GM18499 (cell line): ENCODE measurements at regions not wholly inside any gene's neighbourhood (a gene's known extent, or its start where the extent isn't known, plus 50 kb on each side); places are given as distances from the start of the nearest gene placed in this dataset.
"Not testable (repeated sequence)": the region's sequence is repeated elsewhere in the genome, so short reads cannot be mapped to it uniquely, and the experiment has no call there.

Experiments used
- ATAC-seq: cut with Tn5 transposase; IDR thresholded peaks from one replicate; pipeline ENCODE4 v1.9.1; 2021; ENCODE audit warnings: moderate number of reproducible peaks; ENCODE audit not compliant: insufficient read depth, unreplicated experiment

DNA sequence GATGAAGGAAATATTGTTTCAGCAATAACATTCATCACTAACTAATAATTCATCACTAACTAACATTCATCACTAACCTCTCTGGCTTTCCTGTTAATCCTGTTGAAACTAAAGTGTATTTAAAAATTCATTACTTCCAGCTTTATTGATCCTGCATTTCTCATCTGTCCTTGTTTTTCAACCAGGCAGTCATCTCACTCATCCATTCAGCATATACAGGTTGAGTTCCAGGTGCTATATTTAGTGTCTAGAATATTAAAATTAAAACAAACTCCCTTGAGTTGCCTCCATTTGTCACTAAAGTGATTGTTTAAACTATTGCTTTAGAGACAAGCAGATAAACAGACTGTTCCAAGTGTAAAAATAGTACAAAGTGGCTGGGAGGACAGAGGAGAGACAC, 58.1 kb downstream of the ATXN7L3B start:
- no peak for ATAC-seq

GRCh38 chr12:74598819-74599218, 61.2 kb downstream of the ATXN7L3B start:
- no peak for ATAC-seq

GRCh38 chr12:74599932-74600331, 62.3 kb downstream of the ATXN7L3B start:
- ATAC-seq, result no peak

DNA sequence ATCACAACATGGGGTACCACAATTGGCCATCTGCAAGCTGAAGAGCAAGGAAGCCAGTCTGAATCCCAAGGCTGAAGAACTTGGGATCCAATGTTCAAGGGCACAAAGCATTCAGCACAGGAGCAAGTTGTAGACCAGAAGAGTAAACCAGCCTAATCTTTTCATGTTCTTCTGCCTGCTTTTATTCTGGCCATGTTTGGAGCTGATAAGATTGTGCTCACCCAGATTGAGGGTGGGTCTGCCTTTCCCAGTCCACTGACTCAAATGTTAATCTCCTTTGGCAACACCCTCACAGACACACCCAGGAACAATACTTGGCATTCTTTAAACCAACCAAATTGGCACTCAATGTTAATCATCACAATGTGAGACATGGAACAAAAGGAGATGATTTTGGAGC, 63.2 kb downstream of the ATXN7L3B start:
- not testable (repeated sequence) for ATAC-seq

GRCh38 chr12:74602881-74603672, 65.4 kb downstream of the ATXN7L3B start:
- ATAC-seq, result no peak

GRCh38 chr12:74608231-74608775, 70.7 kb downstream of the ATXN7L3B start:
- ATAC-seq, result no peak

DNA sequence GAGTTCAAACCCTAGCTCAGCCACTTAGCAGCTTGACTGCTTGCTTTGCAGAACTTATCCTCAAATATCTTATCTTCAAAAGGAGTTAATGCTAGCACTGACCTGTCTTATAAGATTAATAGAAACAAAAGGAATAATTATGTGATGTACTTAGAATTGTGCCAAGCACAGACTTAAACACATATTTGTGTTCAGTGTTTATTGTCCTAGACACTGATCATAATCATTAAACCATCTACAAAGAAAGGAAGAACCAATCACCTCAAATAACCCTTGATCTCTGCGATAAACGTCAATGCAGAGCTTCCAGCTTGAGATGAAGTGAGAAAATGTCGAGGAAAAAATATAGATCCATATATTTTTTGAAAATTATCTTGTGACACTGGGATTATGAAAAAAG, 73.1 kb downstream of the ATXN7L3B start:
- ATAC-seq, result no peak

DNA sequence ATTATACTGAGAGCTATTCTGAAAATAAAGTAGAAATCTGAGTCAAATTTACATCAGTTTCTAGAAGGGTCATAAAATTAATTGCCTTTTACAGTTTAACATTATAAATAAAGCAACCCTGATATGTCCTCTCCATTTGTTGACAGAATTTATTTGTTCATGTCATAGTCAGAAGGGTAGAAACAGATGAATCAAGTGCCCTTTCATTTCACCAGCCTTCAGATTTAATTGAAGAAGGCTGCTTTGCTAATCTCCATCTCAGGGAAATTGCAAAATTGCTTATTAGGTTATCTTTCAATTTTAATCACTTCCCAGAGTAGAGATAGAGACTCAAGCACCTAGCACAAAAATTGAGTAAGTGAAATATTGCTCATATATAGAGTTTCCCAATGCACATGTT, 76.8 kb downstream of the ATXN7L3B start:
- ATAC-seq, result no peak

- no peak for ATAC-seq
These were observed 81.4 kb downstream of the ATXN7L3B start for GRCh38 chr12:74619084-74619483.

- no peak for ATAC-seq
These were observed 82.2 kb downstream of the ATXN7L3B start for GRCh38 chr12:74619884-74620283.

- no peak for ATAC-seq
These were observed 83.3 kb downstream of the ATXN7L3B start for GRCh38 chr12:74620921-74621320.

- no peak for ATAC-seq
These were observed 86.6 kb downstream of the ATXN7L3B start for GRCh38 chr12:74624201-74624600.

DNA sequence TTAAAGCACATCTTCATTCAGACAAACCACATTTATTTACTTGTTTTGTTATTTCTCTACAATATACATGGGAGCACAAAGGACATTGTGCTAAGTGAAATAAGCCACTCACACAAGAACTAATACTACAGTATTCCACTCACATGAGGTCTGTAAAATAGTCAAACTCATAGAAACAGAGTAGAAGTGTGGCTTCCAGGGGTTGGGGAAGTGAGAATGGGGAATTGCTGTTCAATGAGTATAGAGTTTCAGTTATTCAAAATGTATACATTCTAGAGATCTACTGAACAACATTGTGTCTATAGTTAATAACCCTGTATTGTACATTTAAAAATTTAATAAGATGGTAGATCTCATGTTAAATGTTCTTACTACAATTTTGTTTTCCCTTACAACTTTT, 88.8 kb downstream of the ATXN7L3B start:
- peak; percentile 86 for ATAC-seq

- no peak for ATAC-seq
These were observed 103.6 kb downstream of the ATXN7L3B start for GRCh38 chr12:74641262-74641661.

DNA sequence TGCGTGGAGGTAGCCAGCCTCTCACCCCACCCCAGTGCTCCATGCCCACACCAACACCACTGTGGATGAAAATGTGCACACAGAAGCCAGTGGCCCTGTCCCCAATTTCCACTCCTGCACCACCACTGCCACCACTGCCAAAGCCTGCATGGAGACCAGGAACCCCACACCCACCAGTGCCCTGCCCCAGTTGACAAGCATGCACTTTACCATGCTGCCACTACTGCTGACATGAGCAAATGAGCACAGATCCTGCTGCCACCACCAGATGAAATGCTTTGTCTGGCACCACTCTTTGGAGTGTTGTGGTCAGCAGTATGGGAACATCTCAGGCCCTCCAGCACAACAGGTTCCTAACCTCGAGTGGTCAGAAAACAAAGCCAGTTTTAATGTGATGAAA, 104.1 kb downstream of the ATXN7L3B start:
- ATAC-seq, result no peak

DNA sequence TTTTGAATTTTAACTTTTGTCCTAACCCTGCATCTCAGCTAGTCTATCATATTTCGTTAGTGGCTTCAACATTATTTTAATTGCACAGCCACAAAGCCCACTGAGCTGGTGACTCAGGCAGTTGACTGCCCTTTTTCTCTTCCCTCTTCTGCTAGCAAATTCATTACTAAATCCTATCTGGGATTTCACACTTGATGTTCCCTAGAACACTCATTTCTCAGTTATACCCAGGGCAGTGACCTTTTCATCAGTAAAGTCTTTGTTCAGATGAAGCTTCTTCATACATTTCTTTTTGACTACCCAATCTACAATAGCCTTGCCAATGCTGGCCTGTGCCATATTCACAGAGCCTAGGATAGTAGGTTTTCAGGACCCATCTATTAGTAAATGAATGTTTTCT, 107.0 kb downstream of the ATXN7L3B start:
- ATAC-seq, result no peak

DNA sequence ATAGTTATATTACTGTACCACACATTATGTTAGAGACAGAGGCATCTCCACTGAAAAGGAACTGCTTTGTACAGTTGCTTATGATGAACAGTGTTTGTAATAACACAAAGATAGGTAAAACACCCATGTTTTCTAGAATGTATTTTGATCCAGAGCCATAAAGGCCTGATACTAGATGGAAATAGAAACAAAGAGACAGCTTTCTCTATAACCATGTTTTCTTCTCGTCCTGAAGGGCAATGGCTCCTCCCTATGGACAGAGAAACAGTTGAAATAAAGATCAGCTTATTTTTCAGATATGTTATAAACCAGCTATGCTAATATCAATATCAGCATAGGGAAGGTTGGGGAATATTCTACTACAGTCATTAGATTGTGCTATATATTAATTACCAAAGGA, 109.2 kb downstream of the ATXN7L3B start:
- ATAC-seq, result no peak

DNA sequence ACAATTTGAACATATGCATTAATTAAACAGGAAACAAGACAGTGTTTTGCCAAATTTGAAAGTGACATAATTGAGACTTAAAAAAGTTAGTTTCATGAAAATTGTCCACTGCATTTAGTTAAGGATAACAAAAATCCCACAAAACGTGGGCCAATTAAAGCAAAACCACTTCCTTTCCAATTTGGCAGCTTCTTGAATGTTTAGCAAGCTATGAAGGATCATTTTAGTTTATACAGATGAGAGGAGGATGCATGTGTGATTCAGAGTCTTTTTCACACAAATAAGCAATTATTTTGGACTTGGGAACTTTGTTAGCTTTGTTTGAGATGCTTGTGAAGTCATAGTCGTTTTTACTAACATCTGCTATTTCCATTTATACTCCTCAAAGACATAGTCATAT, 109.6 kb downstream of the ATXN7L3B start:
- no peak for ATAC-seq

GRCh38 chr12:74656251-74656650, 118.6 kb downstream of the ATXN7L3B start:
- ATAC-seq, result no peak

GRCh38 chr12:74660442-74660841, 122.8 kb downstream of the ATXN7L3B start:
- ATAC-seq, result no peak

DNA sequence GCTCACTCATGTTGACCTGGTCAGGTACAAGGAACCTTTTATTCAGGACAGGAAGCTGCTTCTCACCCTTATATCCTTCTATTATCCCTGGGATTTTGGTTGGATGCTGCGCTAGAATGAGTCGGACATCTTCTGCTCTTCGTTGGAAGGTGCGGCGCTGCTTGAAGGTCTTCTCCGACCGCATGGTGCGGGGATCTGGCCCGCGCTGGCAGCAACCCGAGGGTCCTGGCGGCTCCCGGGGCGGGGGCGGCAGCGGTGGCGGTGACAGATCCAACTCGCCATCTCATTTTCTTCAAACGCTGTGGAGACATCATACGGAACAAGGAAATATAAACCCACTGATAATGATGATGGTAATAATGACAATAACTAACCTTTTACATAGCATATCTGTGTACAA, 126.3 kb downstream of the ATXN7L3B start:
- no peak for ATAC-seq

GRCh38 chr12:74665690-74666089, 128.1 kb downstream of the ATXN7L3B start:
- no peak for ATAC-seq
